GM19238 (cell line): ENCODE measurements at regions not wholly inside any gene's neighbourhood (a gene's known extent, or its start where the extent isn't known, plus 50 kb on each side); places are given as distances from the start of the nearest gene placed in this dataset.

Source experiments
- DNase-seq: peaks from one replicate; pipeline ENCODE4 v3.0.0; 2011; ENCODE audit warnings: low spot score; ENCODE audit not compliant: insufficient read length

DNA sequence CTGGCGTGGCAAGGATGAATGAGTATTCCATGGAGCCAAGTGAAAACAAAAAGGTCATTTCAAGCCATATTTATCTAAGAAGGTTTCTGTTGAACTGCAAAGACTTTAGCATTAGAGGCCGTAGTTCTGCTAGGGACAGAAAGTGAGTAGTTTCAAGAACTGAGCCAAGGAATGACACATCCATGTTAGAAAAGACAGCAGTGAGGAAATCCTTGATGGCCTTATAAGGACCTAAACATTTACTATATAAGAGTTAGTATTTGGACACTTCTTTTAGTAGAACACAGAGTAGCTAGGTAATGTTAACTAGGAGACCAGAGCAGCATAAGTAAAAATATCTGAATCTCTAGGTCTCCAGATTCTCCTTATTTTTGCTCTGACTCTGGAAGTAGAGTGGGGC lies 329.8 kb upstream of the SEMA3D start:
- DNase-seq: no peak

DNA sequence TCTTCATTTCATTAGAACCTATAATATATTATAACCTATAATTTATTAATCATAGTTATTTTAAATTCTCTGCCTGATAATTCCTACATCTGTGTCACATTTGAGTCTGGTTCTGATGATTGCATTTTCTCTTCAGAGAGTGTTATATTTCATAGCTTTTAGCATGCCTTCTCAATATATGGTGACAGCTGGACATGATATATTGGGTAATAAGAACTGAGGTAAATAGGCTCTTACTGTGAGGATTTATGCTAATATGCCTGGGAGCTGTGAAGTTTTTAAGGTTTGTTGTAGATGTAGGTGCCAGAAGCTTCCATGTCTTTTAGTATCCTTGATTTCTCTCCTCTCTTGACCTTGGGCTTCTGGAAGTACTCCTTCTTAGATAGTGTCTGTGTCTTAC lies 325.9 kb upstream of the SEMA3D start:
- no peak for DNase-seq

DNA sequence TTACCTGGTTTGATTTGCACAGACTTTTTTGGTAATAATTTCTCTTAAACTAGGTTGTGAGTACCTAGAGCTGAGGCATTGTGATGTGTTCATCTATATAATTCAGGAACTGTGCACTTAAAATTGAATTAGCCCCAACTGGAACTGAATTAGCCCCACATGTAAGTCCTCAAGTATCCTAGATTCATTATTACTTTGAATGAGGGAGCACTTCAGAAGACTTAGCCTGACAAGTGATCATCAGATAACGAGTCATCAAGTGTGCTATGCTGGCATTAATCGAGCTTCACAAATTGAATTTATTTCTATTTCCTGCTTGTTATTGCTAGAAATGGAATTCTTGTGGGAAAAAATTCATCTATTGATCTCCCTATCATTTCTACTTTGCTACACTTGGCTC lies 323.4 kb upstream of the SEMA3D start:
- DNase-seq: no peak

DNA sequence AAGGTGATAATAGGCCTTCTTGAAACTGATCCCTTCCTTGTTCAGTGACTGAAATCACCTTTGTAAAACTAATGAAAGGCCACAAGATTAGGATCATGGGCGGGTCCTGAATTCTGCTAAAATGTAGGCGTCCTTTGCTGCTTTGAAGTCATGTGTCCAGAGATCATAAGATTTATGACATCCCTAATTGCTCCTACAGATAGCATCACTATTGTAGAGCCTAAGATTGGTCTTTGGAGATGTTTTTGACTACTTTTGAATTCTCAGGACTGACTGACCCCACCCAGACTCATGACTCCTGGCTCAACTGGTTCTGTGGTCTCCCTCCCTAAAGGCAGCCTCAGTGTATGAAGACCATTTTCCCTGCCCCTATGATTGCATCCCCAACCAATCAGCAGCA lies 322.6 kb upstream of the SEMA3D start:
- DNase-seq: no peak

DNA sequence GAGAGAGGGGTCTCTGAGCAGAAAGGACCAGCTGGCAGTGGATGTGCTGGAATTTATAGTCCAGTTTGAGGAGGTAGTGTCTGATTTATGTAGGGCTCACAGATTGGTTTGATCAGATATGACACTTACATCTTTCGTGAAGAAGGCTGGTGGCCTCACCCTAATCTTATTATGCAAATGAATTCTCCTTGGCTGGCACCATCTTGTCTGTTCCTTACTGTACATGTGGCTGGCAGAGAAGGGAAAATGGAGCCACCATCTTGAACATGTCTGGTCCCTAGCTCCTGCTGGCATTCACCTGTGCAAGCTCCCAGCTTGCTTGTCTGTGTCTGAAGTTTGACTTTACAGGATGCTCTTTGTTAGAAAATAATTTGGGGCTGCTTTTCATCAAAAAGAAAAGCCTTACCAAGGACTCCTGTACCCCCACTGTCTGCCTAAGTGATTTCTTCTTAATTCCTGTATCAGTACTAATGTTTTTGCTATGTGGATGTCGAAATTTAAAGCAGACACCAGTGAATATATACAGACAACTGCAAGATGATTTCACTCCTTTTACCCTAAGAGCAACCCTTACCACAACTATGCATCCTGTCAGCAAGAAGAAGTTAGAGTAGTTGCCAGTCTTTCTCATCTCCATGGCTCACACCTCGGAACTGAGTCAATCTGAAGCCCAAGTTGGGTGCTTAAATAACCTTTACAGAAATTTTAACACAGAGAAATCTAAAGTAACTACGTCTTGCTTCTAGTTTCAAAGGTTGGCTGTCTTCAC lies 322.0 kb upstream of the SEMA3D start:
- DNase-seq: no peak

DNA sequence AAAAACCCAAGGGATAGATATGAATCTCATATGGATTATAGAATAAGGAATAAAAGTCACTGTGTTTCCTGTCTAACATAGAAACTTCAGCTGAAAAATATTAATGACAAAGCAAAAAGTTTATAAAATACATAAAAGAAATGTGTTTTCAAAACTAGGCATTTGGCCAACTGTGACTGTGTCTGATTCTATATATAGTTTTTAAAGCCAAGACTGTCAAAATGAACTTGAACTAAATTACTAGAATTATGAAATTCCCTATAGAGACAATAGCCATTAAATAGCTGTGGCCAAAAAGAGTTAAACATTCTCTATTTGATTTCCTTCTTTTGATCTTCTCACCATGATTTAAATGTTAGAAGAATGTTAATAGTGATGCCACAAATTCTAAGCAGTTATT lies 311.2 kb upstream of the SEMA3D start:
- no peak for DNase-seq

DNA sequence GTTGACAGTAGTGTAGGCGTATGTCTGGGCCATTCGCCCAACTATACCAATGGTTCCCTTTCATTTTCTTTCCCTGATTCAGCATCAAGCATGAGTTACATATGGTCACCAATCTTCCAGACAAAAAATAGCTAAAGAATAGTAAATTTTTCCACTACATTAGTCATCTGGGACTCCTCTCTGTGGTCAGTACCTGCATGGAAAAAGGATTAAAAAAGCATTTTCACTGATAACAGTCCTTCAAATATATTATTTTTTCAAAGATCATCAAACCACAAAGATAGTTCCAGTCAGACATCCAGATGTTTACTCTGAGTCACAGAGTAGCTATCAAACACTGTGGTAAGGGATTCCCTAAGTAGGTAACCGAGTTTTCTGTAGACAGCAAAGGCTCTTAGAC lies 302.6 kb upstream of the SEMA3D start:
- DNase-seq: no peak

DNA sequence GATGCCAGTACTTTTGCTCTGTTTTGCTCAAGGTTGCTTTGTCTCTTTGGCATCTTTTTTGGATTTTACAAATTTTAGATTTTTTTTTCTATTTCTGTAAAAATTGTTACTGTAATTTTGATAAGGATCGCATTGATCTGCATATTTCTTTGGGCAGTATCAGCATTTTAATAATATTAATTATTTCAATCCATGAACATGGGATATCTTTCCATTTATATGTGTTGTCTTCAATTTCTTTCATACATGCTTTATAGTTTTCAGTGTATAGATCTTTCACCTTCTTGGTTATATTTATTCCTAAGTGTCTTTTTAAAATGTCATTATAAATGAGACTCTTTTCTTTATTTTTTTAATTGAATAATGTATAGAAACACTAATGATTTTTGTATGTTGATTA lies 301.6 kb upstream of the SEMA3D start:
- DNase-seq: no peak

DNA sequence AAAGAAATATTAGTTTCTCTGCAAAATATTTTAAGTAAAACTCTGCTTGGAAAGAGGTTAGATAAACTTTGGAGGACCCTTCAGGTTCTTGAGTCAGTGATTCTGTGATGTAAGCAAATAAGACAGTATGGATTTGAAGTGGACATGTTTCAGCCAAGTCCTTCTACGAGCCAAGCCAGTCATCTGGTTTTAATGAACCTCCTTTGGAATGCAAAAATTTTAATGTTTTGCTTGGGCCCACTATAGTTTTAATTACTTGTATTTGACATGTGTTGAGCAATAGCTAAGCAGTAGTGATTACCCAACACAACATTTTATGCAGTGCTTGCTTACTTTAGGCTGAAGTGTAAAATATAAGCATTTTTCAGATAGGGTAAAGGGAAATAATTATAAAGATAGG lies 296.3 kb upstream of the SEMA3D start:
- no peak for DNase-seq

DNA sequence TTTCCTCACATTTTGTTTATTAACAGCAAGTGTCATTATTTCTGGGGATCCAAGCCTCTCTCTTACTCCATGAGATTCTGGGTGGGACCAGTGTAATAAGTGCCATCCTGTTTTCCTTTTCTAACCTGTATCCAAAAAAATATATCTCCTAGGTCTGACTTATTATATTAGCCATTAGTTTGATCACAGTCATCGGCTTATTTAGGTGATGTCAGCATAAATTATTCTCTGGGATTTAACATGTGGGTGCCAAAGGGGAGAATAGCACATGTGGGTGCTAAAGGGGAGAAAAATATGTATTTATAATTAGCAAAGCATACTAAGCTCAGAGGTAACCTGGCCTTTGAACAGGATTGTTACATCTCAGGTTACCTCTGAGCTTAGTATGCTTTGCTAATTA lies 293.8 kb upstream of the SEMA3D start:
- no peak for DNase-seq

DNA sequence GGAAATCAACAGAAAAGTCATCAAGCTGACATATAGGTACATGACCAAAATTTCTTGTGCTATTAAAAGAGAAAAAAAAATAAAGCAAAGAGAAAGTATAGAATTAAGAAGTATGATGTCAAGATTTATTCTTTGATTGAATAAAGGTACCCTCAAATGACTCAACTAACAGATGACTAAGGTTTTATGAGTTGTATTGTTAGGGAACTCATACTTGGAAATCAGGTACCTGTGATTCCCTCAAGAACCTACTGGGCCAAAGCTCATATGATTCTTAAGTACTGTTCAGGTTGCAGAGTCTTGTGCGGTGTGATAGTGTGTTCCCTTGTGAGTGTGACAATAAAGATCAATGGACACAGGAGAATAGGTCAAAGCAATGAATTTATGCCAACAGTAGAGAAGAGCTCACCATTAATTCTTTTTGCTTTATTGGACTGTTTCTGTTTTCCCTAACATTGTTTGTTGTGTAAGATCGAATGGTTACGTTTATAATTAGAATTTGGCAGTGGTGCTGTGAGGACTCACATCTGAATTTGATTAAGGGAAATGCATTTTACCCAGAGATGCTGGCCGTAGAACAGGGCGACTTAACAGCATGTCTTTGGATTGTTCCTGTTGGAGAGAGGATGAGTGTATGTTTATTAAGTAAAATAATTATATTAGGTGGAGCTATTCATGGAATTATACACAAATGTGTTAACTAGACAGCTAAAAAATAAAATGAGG lies 293.2 kb upstream of the SEMA3D start:
- no peak for DNase-seq

DNA sequence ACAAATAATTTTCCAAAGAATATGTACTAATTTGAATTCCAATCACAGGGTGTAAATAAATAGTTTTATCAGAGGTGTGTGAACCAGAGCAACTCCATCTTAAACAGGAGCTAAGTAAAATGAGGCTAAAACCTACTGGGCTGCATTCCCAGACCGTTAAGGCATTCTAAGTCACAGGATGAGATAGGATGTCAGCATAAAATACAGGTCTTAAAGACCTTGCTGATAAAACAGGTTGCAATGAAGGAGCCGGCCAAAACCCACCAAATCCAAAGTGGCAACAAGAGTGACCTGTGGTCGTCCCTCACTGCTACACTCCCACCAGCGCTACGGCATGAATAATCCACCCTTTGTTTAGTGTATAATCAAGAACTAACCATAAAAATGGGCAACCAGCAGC lies 291.7 kb upstream of the SEMA3D start:
- no peak for DNase-seq

DNA sequence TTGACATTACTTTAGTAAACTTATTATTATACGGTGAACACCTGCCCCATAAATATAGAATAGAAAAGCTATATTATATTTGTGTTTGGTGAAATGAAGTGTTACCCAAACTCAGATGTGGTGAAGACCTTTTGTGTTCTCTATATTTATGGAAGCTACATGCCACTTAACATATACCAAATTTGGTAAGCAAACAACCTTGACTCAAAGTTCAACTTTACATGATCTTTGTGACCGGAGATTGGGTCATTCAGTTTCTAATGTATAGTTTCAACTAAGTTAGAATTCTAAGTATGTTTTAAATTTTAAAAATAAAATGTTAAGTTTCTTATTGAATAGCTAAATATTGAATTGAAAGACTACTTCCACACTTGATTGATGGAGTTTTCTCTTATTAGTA lies 288.6 kb upstream of the SEMA3D start:
- DNase-seq: no peak

DNA sequence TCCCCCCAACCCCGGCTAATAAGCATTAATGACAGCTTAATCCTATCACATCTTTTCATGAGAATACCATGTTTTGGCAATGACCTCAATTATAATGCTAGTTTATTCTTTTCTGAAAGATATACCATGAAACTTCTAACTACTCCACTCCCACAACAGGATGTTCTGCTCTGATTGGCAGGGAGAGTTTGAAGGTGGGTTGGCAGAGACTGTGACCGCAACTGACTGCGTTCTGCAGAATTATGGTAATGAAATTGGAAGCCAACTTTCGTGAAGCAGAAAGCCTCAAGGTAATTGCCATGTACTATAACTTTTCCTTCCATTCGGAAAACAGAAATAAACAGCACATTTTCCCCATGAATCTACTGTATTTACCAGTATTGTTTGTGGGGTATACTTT lies 288.2 kb upstream of the SEMA3D start:
- no peak for DNase-seq

DNA sequence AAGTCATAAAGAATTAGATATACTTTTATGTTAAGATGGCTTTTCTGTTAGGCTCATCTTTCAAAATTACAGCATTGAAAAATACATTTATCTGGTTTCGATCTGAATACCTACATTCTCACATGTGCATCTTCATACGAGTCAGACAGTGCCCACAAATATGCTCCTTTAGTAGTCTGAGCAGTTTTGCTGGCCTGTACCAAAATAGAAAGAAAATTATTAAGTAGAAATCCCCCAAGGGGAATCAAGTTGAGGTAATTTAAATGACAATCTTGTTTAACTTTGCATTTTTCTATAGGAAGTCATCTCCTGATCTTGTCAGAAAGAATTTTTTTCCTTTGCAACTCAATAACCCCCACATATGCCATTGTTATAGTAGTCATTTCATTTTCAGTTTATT lies 287.4 kb upstream of the SEMA3D start:
- DNase-seq: no peak

DNA sequence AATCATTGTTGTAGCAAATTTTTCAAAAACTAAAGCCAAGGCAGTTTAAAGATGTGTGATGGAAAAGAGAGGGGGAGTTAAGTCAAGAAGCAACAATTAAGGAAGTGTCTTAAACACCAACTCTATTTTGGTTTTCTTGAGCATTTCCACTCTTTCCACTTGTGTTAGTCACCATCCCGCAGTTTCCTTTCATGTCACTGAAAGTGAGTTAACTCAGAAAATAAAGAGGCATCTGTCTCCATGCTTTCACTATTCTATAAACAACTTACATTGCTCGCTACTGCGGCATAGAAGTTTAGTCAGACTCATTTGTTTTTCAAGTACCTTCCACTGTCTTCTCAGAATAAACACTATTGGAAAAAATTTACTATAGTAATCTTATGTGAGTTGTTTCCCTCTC lies 284.9 kb upstream of the SEMA3D start:
- no peak for DNase-seq

DNA sequence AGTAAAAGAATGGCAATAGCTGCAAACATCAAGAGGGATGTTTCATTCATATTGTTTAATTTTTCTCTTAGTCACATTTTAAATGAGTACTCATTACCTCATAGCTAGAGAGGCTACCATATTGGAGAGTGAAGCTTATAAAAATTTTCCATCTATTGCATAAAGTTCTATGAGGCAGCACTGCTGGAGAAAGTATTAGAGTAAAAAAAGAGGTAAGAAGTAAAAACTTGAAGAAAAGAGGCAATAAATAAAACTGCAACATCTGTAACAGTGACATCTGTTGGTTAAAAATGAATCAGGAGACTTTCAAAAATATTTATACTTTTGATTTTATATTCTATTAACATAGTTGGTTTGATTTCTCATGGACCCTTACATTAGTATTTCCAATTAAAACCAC lies 284.5 kb upstream of the SEMA3D start:
- DNase-seq: no peak

DNA sequence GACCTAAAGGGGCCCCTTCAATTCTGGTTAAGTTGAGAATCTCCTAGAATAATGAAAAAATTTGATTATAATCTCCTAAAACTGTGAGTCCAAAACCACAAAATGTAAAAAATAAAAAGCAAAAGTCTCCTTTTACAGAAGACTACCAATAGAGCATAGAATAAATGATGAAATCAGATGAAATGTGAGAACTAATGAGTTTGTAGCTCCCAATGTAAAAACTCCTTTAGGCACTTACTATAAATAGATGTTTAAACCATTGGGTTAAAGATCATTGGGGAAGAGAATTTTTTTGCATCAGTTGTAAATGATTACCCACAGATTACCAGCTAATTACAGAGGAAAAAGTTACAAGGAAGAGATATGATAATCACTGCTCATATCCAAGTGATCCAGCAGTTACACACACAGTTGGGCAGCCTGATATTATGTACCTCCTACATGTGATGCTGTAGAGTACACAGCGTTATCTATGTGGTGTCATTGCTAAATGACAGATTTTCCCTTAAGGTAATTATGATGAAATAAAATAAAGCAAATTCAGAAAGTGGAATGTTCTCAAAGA lies 282.7 kb upstream of the SEMA3D start:
- DNase-seq: no peak

DNA sequence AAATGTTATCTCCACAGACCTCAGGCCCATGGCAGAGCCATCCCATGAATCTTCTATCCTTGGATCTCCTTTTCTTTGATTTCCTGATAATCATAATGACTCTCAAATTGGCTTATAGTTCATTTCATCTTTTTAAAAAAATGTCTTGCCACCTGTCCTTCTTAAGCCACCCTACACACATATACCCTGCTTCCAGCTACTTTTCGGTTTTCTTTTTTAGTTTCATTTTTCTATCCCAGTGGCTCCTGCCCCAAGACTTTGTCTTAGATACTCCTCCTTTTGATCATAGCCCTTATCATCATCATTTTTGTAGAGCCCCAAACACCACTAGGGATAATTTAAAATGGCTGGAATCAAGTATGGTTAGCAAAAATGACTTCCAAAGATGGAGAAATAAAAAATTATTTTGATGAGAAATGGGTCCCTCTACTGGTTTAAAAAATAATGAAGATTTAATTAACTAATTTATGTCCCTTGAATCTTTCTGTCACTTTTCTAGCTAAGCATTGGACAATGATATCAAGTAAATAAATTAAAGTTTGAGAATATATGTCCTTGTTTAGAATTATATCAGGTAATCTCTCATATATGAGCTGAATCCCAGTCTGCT lies 277.3 kb upstream of the SEMA3D start:
- DNase-seq: no peak

DNA sequence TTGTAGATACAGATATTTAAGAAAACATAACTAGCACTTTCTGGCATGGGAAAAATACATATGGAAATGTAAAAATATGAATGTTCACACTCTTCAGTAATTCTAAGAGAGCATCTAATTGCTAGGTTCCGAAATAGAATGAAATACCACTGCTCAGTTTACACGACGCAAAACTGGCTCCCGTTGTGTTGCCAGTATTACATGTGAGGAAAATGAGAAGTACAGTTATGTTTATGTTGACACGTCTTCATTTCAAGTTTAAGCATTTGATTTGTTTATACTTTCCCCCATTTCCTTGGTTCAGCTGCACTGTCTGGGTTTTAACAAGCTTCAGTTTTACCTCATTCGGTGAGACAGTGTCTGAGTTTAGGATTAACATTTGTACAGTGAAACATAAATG lies 275.8 kb upstream of the SEMA3D start:
- no peak for DNase-seq

DNA sequence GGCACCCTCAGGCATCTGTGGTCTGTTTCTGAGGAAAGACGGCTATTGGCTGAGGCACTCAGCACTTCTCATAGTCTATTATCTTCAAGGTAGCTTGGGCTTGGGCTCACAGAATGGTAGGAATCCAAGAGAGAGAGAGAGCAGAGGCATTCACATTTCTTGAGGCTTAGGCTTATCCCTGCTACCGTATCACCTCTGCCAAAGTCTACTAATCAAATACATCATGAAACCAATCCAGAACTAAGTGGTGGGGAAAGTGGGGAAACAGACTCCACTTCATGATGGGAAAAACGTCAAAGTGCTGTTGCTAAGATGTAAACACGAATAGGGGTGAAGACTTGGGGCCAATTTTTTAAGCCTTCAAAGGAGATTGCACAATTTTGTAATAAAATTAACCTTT lies 271.1 kb upstream of the SEMA3D start:
- no peak for DNase-seq

DNA sequence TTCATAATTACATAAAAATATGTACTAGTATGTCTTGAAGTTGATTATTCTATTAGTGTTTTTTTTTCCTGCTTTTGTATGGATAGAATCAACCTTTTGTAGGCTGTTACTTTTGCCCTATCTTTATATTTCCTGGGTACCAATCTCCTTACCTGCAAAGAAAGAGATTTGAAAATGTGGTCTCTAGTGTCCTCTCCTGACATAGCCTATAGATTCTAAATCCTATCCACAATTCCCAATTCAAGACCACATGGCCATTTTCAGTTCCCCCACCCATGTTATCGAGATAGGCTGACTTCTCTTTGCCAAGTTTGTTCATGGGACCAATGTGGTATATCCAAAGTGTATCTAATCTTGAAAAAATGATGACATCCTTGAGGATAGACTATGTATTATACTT lies 269.4 kb upstream of the SEMA3D start:
- no peak for DNase-seq

DNA sequence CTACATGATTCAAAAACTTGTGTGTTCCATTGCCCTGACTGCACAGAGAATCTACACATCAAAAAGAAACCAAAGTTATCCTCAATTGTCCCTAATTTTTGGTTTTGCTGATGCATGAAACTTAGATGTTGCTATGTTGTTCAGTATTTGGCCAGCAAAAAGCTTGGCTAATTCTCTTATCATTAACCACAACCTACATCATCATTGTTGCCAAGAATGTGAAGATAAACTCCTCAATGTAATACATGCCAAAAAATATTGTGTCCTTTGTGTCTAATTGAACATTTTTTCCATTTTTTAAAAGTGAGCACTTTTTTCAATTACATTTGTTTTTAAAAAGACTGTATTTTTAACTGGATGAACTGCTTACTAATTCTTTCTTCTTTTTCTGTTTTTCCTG lies 268.0 kb upstream of the SEMA3D start:
- DNase-seq: no peak
